Stimulated activated CD8-positive, alpha-beta memory T cell treated with anti-CD3 and anti-CD28 coated beads, Interleukin-4, amount 100 ng/mL, for 24 hours (primary cell): ENCODE measurements at regions not wholly inside any gene's neighbourhood (a gene's known extent, or its start where the extent isn't known, plus 50 kb on each side); places are given as distances from the start of the nearest gene placed in this dataset.
"Not testable (repeated sequence)": the region's sequence is repeated elsewhere in the genome, so short reads cannot be mapped to it uniquely, and the experiment has no call there.

Experiments used
- DNase-seq: peaks from one replicate; pipeline ENCODE4 v3.0.0-alpha.2; 2020; ENCODE audit warnings: low read depth

DNA sequence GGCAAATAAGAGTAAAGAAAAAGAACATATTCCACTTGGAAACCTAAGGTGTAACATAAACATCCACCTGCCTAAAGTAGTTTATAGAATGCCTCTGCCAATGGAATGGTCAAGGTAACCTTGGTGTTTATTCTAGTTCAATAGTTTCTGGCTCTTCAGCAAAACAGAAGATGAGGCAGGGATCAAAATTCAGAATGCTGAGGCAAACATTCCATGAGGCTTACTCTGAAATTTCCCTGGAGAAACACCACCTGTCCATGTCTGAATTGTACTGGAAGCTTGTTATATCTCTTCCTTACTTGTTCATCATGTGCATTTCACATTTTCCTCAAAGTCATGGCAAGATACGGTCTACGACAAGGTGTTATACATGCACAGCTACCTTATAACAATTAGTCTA is 1862.4 kb upstream of the ACO1 start:
- DNase-seq = no peak

DNA sequence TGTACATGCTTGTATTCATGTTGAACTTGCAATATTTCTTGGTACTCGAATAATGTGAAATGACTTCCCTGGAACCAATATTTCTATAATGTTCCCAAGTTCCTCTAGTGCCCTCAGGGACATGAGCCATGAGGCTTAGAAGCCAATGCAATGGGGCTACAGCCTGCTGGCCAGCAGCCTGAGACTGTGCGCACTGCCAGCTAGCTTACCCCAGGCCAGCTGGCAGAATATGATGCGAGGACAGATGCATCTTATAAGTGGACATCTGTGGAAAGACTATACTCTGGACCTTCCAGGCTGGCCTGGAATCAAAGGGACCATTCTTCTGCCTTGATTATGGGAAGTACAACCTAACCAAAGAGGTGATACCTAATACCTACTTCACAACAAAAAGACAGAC is 1862.0 kb upstream of the ACO1 start:
- no peak for DNase-seq

- no peak for DNase-seq
Measured at GRCh38 chr9:30524311-30524710, 1860.1 kb upstream of the ACO1 start.

DNA sequence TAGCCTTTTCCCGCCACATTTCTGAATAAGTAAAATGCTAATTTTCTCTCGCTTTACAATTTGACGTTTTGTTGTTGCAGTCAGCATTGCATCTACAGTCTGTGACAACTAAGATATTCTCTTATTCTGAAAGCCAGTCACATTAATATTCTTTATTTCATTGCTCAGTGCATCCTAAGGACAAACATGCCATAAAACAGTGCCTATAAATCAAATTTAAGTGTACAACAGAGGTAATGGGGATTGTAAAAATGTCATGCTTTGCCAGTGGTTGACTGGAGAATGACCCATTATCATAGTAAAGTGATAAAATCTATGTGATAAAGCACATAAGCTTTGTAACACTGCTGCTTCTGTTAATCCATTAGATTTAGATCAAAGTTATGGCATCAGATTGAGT is 1850.0 kb upstream of the ACO1 start:
- no peak for DNase-seq

GRCh38 chr9:30534896-30535295 is 1849.5 kb upstream of the ACO1 start:
- DNase-seq = no peak

GRCh38 chr9:30536494-30536893 is 1847.9 kb upstream of the ACO1 start:
- no peak for DNase-seq

- not testable (repeated sequence) for DNase-seq
Measured at GRCh38 chr9:30539696-30540095, 1844.7 kb upstream of the ACO1 start.

DNA sequence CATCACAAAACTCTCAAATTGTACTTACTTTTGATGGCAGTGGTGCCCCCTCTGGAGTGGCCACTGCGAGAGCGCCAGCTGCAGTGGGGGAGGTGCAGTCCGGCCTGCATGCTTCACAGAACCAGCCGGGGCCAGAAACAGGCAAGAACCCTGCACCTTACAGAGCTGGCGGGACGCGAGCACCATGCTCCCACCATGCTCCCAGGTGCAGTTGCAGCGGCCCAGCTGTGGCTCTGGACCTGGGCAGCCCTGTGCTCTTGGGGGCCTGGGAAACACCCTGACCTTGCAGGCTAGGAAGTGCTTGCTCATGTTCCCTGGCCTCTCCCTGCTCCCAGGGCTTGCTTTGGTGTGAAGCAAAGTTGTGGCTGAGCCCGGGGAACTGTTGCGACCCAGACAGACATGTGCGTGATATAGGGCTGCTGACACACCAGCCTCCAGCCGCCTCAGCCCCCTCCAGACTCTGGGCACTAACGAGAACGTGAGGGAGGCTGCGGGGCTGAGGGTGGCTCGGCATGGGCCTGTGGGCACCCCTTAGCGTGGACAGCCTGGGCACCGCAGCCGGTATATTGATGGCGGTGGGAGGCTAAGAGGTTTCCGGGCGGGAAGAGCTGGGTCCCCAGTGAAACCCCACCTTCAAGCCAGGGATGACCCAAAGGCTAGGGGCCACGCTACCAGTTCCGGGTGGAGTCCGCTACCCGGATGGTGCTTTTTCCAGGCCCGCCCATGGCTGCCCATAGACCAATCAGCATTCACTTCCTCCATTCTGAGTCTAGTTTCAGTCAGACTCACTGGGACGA is 1809.9 kb upstream of the ACO1 start:
- DNase-seq = no peak

DNA sequence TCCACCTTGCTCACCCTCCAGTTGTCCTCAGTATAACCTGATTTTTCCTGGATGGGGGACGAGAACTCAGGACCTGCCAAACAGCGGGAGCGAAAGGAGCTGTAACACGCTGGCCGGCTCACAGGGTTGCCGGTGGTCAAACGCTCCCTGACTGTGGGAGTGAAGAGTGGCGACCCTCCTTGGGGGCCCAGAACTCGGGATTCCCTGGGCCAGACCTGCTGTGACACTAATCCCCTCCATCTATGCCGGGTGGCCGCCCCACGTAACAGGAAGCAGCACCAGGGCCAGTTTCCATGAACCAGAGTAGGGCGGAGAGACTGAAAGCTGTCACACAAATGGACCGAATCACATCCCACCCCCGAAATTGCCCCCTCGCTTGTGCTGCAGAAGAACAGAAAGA is 1809.2 kb upstream of the ACO1 start:
- DNase-seq = no peak

DNA sequence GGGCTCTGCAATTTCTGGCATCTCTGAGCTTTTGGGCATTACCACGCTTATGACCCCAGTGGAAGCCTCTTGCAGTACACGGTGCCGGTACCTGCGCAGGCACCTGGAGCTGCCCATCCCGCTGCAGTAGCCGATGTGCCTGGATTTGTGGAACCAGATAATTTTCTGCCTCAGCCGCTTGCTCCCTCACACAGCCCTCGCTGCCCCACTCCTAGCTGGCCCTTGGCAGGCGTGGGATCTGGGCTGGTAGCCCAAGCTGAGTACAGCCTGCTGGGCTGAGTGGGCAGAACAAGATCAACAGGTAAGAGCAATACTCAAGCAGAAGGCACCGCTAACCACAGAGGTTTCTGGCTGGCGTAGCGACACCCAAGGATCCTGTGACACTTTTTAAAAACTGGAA is 1808.8 kb upstream of the ACO1 start:
- no peak for DNase-seq

DNA sequence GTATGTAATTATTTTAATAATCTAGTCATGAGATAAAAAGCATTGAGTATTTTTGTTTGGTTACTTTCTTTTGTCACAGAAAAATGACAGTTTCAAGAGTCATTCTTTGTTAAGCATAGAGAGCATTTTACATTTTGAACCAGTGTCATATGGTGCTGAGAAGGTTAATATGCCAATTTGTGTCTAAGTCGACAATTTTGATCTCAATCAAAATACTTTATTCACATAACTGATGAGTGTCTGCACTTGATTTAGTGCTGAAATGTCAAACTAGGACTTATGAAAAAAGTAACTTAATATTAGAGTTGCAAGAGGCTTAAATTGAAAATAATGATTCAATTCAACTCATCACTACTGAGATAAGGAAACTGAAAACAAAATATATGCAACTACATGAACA is 1804.6 kb upstream of the ACO1 start:
- no peak for DNase-seq

- DNase-seq = no peak
Measured at GRCh38 chr9:30582240-30582639, 1802.2 kb upstream of the ACO1 start.

GRCh38 chr9:30584559-30584958 is 1799.9 kb upstream of the ACO1 start:
- no peak for DNase-seq

DNA sequence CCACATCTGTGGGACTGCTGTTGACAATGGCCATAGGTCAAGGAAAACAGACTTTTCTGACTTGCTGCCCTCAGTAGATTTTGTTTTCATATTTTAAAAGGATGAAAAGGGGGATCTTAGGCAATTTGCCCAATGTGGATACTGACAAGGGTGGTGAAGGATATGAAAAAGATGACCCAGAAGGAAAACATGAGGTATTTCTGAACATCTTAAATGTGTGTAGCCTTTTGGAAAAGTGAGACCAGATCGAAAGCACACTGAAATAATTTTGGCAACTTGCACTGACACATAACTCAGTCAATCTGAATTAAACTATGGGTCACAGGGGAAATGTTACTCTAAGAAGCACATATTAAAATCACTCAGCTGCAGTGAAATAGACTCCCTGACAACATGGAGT is 1793.0 kb upstream of the ACO1 start:
- DNase-seq = no peak

- DNase-seq = no peak
Measured at GRCh38 chr9:30597608-30598007, 1786.8 kb upstream of the ACO1 start.

GRCh38 chr9:30605936-30606335 is 1778.5 kb upstream of the ACO1 start:
- no peak for DNase-seq

GRCh38 chr9:30609713-30610112 is 1774.7 kb upstream of the ACO1 start:
- no peak for DNase-seq

DNA sequence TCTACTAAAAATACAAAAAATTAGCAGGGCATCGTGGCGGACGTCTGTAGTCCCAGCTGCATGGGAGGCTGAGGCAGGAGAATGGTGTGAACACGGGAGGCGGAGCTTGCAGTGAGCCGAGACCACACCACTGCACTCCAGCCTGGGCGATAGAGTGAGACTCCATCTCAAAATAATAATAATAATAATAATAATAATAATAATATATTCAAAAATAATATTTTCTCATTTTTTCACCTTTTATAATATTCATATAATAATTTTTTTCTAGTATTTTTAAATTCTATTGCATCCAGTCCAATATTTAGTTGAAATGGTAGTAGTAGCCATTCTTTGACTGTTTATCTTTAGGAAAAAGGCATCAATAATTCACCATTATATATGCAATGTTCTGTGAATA is 1767.7 kb upstream of the ACO1 start:
- DNase-seq = not testable (repeated sequence)

GRCh38 chr9:30622561-30622960 is 1761.9 kb upstream of the ACO1 start:
- no peak for DNase-seq

GRCh38 chr9:30628915-30629567 is 1755.4 kb upstream of the ACO1 start:
- no peak for DNase-seq

GRCh38 chr9:30630459-30630858 is 1754.0 kb upstream of the ACO1 start:
- DNase-seq = no peak

- not testable (repeated sequence) for DNase-seq
Measured at GRCh38 chr9:30646639-30647038, 1737.8 kb upstream of the ACO1 start.

- DNase-seq = no peak
Measured at GRCh38 chr9:30661925-30662324, 1722.5 kb upstream of the ACO1 start.
